Vagina (tissue), 2 donors: ENCODE measurements at regions not wholly inside any gene's neighbourhood (a gene's known extent, or its start where the extent isn't known, plus 50 kb on each side); places are given as distances from the start of the nearest gene placed in this dataset.

Experiments
- CTCF ChIP-seq, 3 experiments: fragments of 450-650 bp in 2 of 3; fragments of 200-600 bp in 1 of 3; sonication (generic) in 1 of 3; IDR thresholded peaks; one replicate each; pipeline ENCODE4 v1.5.1; 2017 to 2019; ENCODE audit warnings: antibody characterized with exemption in 3 of 3, mild to moderate bottlenecking in 2 of 3, moderate library complexity in 2 of 3
- POLR2A ChIP-seq, 2 donors: fragments of 450-650 bp; IDR thresholded peaks; one replicate each; pipeline ENCODE4 v1.6.1; 2017; ENCODE audit warnings: antibody characterized with exemption in 2 of 2, mild to moderate bottlenecking in 2 of 2, moderate library complexity in 2 of 2

- TF ChIP-seq POLR2A (IDR thresholded peaks at IDR 0.05) (no peak), CTCF (IDR thresholded peaks at IDR 0.05) (no peak)
Observed at GRCh38 chr3:13705702-13706280, 156.9 kb downstream of the FBLN2 start.
